IMR-90 (cell line): ENCODE measurements at regions not wholly inside any gene's neighbourhood (a gene's known extent, or its start where the extent isn't known, plus 50 kb on each side); places are given as distances from the start of the nearest gene placed in this dataset.

ENCODE experiments used
- CEBPB ChIP-seq: IDR thresholded peaks from 2 replicates; pipeline ENCODE4 v1.6.1; 2012; ENCODE audit warnings: low read depth, low read length, improper control_type of control experiment
- CTCF ChIP-seq: conservative IDR thresholded peaks from 2 replicates; pipeline ENCODE4 v1.5.1; 2012; ENCODE audit warnings: mild to moderate bottlenecking, low read depth, low read length, improper control_type of control experiment
- SMC3 ChIP-seq: fragments of 150-350 bp; IDR thresholded peaks from 2 replicates; pipeline ENCODE4 v1.6.1; 2016; ENCODE audit warnings: low read depth, mild to moderate bottlenecking, antibody characterized with exemption, low read length, moderate library complexity

GRCh38 chr9:7967093-7967827 is 167.7 kb upstream of the DMAC1 start:
- TF ChIP-seq SMC3 (no peak), CEBPB (no peak), CTCF (no peak)
